ENCODE measurements at regions not wholly inside any gene's neighbourhood (a gene's known extent, or its start where the extent isn't known, plus 50 kb on each side); places are given as distances from the start of the nearest gene placed in this dataset.

DNA sequence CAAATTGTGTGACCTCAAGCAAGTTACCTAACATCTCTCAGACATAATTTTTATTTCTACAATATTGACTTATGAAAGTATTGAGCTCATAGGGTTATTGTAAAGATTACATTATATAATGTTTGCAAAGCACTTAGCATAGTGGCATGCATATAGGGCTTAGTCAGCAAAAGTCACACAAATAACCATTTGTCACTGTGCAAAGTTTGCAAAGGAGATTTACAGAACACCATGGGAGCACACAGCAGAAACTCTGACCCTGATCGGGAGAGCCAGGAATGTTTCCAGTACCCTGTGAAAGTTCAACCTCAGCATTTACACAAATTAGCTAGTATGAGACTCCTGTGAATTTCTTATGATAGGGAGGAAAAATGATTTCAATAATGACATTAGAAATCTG lies 804.6 kb upstream of the RAG2 start (continued):
- TF ChIP-seq, protein P1, sequence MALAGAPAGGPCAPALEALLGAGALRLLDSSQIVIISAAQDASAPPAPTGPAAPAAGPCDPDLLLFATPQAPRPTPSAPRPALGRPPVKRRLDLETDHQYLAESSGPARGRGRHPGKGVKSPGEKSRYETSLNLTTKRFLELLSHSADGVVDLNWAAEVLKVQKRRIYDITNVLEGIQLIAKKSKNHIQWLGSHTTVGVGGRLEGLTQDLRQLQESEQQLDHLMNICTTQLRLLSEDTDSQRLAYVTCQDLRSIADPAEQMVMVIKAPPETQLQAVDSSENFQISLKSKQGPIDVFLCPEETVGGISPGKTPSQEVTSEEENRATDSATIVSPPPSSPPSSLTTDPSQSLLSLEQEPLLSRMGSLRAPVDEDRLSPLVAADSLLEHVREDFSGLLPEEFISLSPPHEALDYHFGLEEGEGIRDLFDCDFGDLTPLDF (CRISPR knock-in tag; IDR thresholded peaks at IDR 0.05) = no peak
- no peak for TF ChIP-seq JAZF1 (CRISPR knock-in tag; IDR thresholded peaks at IDR 0.05)
- TF ChIP-seq, protein P2, sequence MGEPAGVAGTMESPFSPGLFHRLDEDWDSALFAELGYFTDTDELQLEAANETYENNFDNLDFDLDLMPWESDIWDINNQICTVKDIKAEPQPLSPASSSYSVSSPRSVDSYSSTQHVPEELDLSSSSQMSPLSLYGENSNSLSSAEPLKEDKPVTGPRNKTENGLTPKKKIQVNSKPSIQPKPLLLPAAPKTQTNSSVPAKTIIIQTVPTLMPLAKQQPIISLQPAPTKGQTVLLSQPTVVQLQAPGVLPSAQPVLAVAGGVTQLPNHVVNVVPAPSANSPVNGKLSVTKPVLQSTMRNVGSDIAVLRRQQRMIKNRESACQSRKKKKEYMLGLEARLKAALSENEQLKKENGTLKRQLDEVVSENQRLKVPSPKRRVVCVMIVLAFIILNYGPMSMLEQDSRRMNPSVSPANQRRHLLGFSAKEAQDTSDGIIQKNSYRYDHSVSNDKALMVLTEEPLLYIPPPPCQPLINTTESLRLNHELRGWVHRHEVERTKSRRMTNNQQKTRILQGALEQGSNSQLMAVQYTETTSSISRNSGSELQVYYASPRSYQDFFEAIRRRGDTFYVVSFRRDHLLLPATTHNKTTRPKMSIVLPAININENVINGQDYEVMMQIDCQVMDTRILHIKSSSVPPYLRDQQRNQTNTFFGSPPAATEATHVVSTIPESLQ (CRISPR knock-in tag; IDR thresholded peaks at IDR 0.05) = no peak

DNA sequence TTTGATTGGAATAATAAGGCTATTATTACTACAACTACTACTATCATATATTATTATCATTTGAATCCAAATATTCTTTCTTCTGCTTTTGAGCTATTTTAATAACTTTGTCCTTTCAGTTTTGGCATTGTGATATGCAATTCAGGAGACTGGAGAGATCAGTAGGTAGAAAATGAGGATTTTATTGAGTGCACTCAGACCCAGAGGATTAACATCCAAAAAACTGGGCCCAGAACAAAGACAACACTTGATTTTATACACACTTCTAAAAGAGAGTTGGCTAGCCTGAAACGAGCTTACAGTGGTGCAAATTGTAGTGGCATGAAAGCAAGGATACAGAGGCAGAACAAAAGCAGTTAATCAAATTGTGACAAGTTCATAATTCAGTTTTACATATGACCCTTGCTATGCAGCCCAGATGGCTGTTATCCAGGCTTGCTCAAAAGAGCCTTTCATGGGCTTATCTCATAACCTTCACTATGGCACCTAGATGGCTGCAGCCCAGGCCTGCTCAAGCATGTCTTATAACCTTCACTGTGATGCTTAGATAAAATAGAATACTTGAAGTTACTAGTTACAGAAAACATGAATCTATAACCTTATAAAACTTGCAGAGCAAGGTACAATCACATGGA lies 796.3 kb upstream of the RAG2 start:
- Mint-ChIP-seq H3K9me3 (peaks cover 85% of the 10 kb centered on the region), H3K4me3 (no peak overlapping the region), H3K27me3 (ENCODE audit: low read depth) (peaks cover 7% of the 10 kb centered on the region; the same call in 1 of the 2 replicates), H3K27ac (no peak overlapping the region), H3K4me1 (no peaks in the 10 kb centered on the region), H3K36me3 (peaks cover 67% of the 10 kb centered on the region)
- POLR2A ChIA-PET = no interaction called here
- no peak for DNase-seq (ENCODE audit: low spot score)
- TF ChIP-seq ZNF232 (CRISPR knock-in tag; IDR thresholded peaks at IDR 0.05) (no peak), ZNF671 (CRISPR knock-in tag; IDR thresholded peaks at IDR 0.05) (no peak)
- TF ChIP-seq, protein P3, sequence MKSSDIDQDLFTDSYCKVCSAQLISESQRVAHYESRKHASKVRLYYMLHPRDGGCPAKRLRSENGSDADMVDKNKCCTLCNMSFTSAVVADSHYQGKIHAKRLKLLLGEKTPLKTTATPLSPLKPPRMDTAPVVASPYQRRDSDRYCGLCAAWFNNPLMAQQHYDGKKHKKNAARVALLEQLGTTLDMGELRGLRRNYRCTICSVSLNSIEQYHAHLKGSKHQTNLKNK (CRISPR knock-in tag; IDR thresholded peaks at IDR 0.05) = no peak
- TF ChIP-seq, protein P4, sequence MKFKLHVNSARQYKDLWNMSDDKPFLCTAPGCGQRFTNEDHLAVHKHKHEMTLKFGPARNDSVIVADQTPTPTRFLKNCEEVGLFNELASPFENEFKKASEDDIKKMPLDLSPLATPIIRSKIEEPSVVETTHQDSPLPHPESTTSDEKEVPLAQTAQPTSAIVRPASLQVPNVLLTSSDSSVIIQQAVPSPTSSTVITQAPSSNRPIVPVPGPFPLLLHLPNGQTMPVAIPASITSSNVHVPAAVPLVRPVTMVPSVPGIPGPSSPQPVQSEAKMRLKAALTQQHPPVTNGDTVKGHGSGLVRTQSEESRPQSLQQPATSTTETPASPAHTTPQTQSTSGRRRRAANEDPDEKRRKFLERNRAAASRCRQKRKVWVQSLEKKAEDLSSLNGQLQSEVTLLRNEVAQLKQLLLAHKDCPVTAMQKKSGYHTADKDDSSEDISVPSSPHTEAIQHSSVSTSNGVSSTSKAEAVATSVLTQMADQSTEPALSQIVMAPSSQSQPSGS (CRISPR knock-in tag; IDR thresholded peaks at IDR 0.05; ENCODE audit: borderline replicate concordance, low read depth) = no peak
- CTCF ChIA-PET = no interaction called here
- ATAC-seq = no peak

DNA sequence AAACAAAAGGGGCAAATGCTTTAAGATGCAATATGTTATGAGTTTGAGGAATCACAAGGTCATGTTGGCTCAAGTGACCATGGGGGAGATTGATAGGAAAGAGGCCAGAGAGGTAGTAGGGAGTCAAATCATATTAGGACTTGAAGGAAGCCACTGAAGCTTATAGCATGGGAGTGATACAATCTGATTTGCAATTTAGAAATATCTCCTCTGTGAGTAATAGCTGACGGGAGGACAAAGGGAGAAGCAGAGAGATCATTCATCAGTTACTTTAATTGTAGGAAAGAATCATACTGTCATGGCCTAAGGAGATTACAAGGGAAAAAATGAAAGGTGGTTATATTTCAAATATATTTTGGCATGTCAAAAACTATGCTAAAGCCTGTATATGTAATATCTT lies 793.6 kb upstream of the RAG2 start:
- POLR2A ChIA-PET = no interaction called here
- no peak for DNase-seq (ENCODE audit: low spot score)
- TF ChIP-seq, protein P5, sequence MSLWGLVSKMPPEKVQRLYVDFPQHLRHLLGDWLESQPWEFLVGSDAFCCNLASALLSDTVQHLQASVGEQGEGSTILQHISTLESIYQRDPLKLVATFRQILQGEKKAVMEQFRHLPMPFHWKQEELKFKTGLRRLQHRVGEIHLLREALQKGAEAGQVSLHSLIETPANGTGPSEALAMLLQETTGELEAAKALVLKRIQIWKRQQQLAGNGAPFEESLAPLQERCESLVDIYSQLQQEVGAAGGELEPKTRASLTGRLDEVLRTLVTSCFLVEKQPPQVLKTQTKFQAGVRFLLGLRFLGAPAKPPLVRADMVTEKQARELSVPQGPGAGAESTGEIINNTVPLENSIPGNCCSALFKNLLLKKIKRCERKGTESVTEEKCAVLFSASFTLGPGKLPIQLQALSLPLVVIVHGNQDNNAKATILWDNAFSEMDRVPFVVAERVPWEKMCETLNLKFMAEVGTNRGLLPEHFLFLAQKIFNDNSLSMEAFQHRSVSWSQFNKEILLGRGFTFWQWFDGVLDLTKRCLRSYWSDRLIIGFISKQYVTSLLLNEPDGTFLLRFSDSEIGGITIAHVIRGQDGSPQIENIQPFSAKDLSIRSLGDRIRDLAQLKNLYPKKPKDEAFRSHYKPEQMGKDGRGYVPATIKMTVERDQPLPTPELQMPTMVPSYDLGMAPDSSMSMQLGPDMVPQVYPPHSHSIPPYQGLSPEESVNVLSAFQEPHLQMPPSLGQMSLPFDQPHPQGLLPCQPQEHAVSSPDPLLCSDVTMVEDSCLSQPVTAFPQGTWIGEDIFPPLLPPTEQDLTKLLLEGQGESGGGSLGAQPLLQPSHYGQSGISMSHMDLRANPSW (CRISPR knock-in tag; conservative IDR thresholded peaks at IDR 0.05; ENCODE audit: low read depth) = no peak
- no peak for TF ChIP-seq SOX15 (CRISPR knock-in tag; IDR thresholded peaks at IDR 0.05)
- TF ChIP-seq TEAD4 (CRISPR knock-in tag; IDR thresholded peaks at IDR 0.05) = no peak
- TF ChIP-seq TCF7 (CRISPR knock-in tag; IDR thresholded peaks at IDR 0.05; ENCODE audit: low read depth) = no peak
- no peak for TF ChIP-seq ZNF263 (CRISPR knock-in tag; IDR thresholded peaks at IDR 0.05; ENCODE audit: low read depth)
- TF ChIP-seq ELF4 (CRISPR knock-in tag; IDR thresholded peaks at IDR 0.05; ENCODE audit: low read depth) = no peak
- no peak for TF ChIP-seq NFE2L1 (CRISPR knock-in tag; IDR thresholded peaks at IDR 0.05)
- TF ChIP-seq NFATC4 (CRISPR knock-in tag; IDR thresholded peaks at IDR 0.05) = no peak
- TF ChIP-seq IRF2 (CRISPR knock-in tag; IDR thresholded peaks at IDR 0.05; ENCODE audit: borderline replicate concordance, low read depth) = no peak
- TF ChIP-seq, protein P2 (CRISPR knock-in tag; IDR thresholded peaks at IDR 0.05) = no peak
- Mint-ChIP-seq H3K27me3 (ENCODE audit: low read depth) (peaks cover 7% of the 10 kb centered on the region; the same call in 1 of the 2 replicates), H3K4me3 (no peak overlapping the region), H3K27ac (no peak overlapping the region), H3K4me1 (no peaks in the 10 kb centered on the region), H3K9me3 (peaks cover 84% of the 10 kb centered on the region), H3K36me3 (peaks cover 67% of the 10 kb centered on the region)
- CTCF ChIA-PET = no interaction called here
- ATAC-seq = no peak

All from WTC11 (cell line).